ENCODE measurements at regions not wholly inside any gene's neighbourhood (a gene's known extent, or its start where the extent isn't known, plus 50 kb on each side); places are given as distances from the start of the nearest gene placed in this dataset.

DNA sequence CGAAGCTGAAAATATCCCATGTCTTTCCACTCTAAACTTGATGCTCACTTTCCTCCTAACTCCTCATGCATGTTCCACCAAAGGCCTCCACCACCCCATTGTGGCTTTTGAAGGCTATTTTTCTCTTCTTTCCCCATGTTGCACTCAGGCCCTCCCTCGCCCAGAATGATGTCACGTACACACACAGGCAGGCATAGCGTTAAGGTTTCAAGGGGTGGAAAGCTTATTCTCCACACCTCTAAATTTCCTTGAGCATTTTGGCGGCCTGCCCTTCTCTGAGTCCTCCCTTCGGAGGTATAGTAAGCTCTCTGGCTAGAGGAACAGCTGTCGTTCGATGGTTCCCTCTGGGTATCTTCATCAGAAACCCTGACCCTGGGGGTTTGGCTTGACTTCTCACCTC, 673.5 kb downstream of the ACTL7B start:
- TF ChIP-seq, protein P1, sequence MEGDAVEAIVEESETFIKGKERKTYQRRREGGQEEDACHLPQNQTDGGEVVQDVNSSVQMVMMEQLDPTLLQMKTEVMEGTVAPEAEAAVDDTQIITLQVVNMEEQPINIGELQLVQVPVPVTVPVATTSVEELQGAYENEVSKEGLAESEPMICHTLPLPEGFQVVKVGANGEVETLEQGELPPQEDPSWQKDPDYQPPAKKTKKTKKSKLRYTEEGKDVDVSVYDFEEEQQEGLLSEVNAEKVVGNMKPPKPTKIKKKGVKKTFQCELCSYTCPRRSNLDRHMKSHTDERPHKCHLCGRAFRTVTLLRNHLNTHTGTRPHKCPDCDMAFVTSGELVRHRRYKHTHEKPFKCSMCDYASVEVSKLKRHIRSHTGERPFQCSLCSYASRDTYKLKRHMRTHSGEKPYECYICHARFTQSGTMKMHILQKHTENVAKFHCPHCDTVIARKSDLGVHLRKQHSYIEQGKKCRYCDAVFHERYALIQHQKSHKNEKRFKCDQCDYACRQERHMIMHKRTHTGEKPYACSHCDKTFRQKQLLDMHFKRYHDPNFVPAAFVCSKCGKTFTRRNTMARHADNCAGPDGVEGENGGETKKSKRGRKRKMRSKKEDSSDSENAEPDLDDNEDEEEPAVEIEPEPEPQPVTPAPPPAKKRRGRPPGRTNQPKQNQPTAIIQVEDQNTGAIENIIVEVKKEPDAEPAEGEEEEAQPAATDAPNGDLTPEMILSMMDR (IDR thresholded peaks at IDR 0.05; ENCODE audit: extremely low read depth, missing control alignments) = no peak
- DNase-seq (ENCODE audit: low spot score) = no peak

DNA sequence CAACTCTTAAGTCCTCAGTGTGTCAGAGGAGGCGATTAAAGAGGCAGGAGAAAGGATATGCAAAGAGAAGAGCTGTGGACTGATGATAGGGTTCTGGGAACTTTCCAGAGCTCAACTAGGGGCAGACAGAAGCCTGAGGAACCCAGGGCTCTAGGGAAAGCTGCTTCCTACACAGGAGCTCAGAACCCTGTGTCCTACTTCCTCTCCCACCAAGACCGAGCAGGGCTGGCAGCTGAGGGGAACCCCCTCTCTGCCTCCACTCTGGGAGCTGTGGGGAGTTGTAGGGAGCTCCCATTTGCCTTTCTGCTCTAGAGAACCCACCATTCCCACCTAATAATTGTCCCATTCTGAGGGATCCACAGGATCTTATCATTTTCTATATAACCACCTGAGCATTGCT, 674.3 kb downstream of the ACTL7B start:
- TF ChIP-seq, protein P1 (IDR thresholded peaks at IDR 0.05; ENCODE audit: extremely low read depth, missing control alignments) = no peak
- DNase-seq (ENCODE audit: low spot score) = no peak

DNA sequence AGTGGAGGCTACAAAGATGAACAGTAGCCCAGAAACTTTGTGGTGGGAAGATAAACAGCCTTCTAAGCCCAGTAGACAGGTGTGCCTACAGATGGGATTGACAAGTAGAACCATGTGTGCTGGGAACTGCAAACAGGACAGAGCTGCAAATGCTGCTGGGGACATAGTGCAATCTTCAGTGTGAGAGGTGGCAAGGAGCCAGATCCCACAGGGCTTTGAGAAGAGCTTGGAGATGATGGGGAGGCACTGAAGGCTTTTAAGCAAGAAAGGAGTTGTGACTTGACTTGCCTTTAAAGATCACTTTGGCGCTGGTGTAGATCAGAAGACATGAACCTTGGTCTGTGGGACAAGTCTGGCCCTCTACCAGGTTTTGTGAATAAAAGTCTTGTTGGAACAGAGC, 675.2 kb downstream of the ACTL7B start:
- no peak for DNase-seq (ENCODE audit: low spot score)
- TF ChIP-seq, protein P1 (IDR thresholded peaks at IDR 0.05; ENCODE audit: extremely low read depth, missing control alignments) = no peak

DNA sequence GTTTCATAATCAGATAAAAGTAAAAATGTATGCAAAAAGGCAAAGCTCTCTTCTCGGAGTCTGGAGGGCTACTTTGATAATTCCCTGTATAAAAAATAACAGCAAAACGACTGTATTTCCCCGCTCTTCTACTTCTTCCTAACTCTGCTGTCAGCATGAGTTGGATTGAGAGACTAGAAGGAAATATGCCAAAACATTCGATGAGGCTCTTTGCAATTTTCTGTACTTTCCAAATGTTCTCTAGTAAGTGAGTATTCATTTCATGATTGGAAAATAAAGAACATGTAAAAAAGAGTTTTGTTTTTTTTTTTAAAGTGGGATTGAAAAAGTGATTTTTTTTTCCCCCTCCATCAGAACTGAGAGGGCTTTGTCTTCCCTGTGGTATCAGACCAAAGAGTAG, 677.5 kb downstream of the ACTL7B start:
- TF ChIP-seq, protein P1 (IDR thresholded peaks at IDR 0.05; ENCODE audit: extremely low read depth, missing control alignments) = no peak
- no peak for DNase-seq (ENCODE audit: low spot score)

DNA sequence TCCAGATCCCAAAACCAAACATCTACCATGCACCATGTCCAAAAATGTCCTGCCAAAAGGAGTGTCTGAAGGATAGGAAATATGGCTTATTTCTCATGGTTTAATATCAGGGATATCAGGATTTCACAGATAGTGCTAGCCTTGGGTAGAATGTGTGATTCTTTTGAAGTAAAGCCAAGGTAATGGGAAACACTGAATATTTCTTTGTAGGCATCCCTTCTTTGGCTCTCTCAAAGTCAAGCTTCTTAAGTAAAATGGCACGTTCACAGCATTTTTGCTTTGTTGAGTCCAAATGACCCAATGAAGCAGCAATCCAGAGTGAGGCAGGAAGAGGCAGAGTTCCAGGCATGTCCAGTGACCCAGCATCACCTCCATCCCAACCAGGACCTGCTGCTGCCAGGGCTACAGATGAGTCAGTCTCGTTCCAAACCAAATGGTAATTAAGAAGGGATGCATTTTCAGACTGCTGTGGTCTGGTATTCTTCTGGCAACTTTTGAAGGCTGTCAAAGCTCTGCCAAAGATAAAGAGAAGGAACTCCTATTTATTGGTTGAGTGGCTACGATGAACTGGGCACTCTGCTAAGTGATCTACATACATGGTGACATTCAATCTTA, 678.8 kb upstream of the KLF4 start:
- TF ChIP-seq, protein P1 (IDR thresholded peaks at IDR 0.05; ENCODE audit: extremely low read depth, missing control alignments) = no peak
- DNase-seq (ENCODE audit: low spot score) = no peak

DNA sequence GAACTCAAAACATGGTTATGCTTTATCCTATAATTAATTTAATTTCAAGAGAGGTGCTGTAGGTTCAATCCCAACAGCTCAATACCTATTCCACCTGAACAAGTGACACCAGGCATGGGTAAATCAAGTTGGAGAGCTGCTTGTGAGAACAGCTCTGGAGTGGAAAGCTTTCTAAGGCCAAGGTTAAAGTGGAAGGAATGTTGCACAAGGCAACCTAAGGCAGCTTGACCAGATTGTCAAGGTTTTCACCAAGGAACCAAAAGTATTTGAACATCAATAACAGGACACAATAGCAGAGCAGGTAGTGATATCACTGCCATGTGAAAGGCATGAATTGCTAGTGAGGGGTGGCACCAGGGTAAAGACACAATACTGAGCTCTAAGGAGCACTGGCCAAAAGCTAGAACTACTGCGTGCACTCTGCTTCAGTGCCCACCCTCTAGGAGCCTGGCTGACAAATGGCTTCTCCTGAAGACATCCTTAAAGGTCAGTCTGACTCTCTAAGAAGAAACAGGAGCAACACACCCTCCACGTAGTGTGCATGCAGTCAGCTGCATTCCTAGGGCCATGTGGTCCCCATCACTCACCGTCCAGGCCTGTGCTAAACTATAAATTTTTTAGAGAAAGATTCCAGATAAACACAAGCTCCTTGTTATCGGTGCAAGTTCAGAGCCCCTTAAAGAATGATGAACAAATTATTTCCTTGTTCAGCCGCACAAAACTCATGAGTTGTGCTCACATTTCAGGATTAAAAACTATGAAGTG, 677.7 kb upstream of the KLF4 start:
- TF ChIP-seq, protein P1 (IDR thresholded peaks at IDR 0.05; ENCODE audit: extremely low read depth, missing control alignments) = no peak
- no peak for DNase-seq (ENCODE audit: low spot score)

DNA sequence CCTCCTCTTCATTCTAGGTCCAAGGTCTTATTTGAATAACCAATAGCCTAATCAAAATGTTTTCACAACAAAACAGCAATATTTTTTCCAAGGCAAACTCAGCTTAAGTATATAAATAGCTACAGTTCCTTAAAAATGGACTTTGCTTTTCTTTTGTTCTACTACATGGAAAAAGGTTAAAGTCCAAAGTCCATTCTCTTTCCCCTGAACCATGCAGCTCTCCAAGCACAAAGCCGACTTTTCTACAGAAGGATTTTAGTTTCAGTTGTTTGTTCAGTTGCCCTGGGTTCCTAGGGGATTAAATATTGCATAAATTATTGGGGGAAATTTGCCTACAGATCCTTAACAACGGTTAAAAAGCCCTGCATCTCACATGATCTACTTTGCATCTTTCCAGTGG, 677.0 kb upstream of the KLF4 start:
- no peak for DNase-seq (ENCODE audit: low spot score)
- TF ChIP-seq, protein P1 (IDR thresholded peaks at IDR 0.05; ENCODE audit: extremely low read depth, missing control alignments) = no peak
